CD4-positive, alpha-beta T cell treated with Interleukin-1 beta for 1 hour (primary cell): ENCODE measurements at regions not wholly inside any gene's neighbourhood (a gene's known extent, or its start where the extent isn't known, plus 50 kb on each side); places are given as distances from the start of the nearest gene placed in this dataset.
"Not testable (repeated sequence)": the region's sequence is repeated elsewhere in the genome, so short reads cannot be mapped to it uniquely, and the experiment has no call there.

ENCODE experiments used
- DNase-seq, 2 donors: peaks; one replicate each; pipeline ENCODE4 v3.0.0-alpha.2; 2020 to 2022

- no peak for DNase-seq
Observed at GRCh38 chr2:38145236-38145635, 69.3 kb upstream of the CYP1B1 start.

GRCh38 chr2:38142627-38143026 is 66.7 kb upstream of the CYP1B1 start:
- no peak for DNase-seq

GRCh38 chr2:38141501-38141900 is 65.5 kb upstream of the CYP1B1 start:
- no peak for DNase-seq

- DNase-seq = no peak
Observed at GRCh38 chr2:38138996-38139395, 63.0 kb upstream of the CYP1B1 start.

GRCh38 chr2:38138419-38138818 is 62.5 kb upstream of the CYP1B1 start:
- DNase-seq = no peak

- DNase-seq = not testable (repeated sequence)
Observed at GRCh38 chr2:38137958-38138357, 62.0 kb upstream of the CYP1B1 start.

- no peak for DNase-seq
Observed at GRCh38 chr2:38131676-38132075, 55.7 kb upstream of the CYP1B1 start.

GRCh38 chr2:38130876-38131275 is 54.9 kb upstream of the CYP1B1 start:
- no peak for DNase-seq

GRCh38 chr2:38129987-38130386 is 54.0 kb upstream of the CYP1B1 start:
- DNase-seq = peak in 1 of 2 donors; percentile 17

- no peak for DNase-seq
Observed at GRCh38 chr2:38129481-38129880, 53.5 kb upstream of the CYP1B1 start.

GRCh38 chr2:38128653-38129052 is 52.7 kb upstream of the CYP1B1 start:
- peak in 1 of 2 donors; percentile 63 for DNase-seq

- no peak for DNase-seq
Observed at GRCh38 chr2:38127277-38127676, 51.3 kb upstream of the CYP1B1 start.

GRCh38 chr2:38125842-38126241 is 49.9 kb upstream of the CYP1B1 start:
- DNase-seq = no peak
